ENCODE measurements at regions not wholly inside any gene's neighbourhood (a gene's known extent, or its start where the extent isn't known, plus 50 kb on each side); places are given as distances from the start of the nearest gene placed in this dataset.

DNA sequence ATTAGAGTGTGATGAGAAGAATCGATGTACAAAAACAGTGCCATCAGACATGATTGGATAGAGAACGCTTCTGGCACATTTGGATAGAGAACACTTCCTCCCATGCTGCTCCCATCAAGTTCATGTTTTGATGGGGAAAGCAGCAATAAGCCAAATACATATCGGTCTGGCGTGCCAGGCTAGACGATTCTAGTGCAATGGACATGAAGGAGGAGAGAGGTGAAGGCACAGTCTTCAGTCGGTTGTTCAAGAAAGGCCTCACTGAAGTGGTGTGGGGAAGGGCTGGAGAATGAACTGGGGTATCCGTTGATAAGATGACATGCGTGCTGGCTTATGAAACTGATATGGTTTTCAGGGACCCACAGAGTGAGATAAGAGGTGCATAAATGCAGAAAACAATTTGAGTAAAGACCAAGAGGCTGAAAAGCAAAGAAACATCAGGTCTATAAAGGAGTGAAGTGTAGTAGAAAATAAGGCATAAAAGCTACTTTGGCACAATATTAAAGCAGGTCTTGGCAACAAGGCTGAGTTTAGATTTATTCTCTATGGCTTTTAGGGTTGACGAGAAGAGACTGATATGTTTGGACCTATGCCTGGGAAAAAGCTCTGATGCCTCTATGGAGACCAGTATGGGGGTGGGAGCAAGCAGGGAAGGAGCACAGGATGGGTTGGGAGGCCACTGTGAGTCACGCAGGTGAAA, 117.6 kb upstream of the PIEZO2 start:
- no peak for DNase-seq (ENCODE audit: low spot score)

DNA sequence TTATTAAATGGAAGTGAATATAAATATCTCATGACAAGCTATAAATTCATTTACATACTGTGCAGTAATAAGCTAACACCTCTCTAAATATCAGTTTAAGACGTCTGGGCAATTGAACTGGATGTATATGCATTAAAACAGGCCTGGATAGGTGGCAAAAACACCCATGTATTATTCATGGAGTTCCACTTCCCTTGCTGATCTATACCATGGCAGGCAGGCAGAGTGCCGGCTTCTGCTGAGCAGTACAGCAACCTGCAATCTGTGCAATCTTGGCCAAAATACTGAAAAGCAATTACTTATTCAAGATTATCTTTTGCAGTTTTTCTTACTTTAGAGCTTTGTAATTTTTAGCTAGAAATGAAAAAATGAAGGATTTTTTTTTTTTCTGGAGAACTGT, 112.1 kb upstream of the PIEZO2 start:
- no peak for DNase-seq (ENCODE audit: low spot score)

DNA sequence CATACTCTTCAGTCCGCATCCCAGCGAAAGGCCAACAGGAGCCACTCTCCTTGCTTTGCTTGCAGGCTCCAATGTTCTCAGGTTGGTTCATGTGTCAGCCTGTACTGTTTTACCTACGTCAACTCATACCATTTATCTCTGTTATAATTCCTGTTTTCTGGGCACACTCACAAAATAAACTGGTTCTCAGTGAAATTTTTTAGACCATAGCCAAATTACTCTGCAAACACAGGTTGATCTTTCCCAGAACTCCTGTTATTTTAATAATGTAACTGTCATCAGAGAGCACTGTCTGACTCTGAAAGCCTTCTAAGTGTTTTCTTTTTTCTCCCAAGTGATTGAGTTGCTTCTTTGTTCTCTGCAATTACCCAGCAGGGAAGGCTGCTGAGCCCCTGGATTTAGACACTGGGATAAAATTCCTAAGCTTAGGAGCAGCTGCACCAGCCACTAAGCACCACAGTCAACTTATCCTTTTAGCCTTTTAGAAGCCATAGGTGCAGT, 111.6 kb upstream of the PIEZO2 start:
- no peak for DNase-seq (ENCODE audit: low spot score)

DNA sequence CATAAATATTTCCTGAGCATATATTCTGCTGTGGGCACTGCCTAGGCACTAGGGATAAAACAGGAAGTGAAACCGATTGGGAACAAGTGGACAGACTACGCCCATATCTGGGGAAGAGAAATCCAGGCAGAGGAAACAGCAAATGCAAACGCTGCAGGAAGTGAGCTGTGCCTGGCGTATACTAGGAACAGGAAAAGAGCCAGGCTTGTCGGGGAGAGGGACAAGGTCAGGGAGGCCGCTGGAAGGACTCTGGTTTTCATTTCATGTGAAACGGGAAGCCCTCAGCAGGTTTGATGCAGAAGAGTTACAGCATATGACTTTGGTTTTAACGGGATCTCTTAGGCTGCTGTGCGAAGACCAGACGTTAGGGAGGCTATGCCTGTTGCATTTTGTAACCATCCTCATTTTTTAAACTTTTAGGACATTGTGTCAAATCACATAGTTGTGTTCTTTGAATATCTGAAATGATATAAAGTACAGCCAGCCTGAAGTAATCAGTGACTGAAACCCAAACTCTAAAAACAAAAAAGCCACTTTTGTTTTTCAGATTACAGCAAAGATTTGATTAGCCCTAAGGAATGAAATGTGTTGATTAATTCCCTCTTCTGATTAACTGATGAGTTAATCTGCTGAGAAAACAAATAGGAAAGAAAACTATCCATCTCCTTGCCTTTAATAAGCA, 110.2 kb upstream of the PIEZO2 start:
- DNase-seq (ENCODE audit: low spot score) = no peak

DNA sequence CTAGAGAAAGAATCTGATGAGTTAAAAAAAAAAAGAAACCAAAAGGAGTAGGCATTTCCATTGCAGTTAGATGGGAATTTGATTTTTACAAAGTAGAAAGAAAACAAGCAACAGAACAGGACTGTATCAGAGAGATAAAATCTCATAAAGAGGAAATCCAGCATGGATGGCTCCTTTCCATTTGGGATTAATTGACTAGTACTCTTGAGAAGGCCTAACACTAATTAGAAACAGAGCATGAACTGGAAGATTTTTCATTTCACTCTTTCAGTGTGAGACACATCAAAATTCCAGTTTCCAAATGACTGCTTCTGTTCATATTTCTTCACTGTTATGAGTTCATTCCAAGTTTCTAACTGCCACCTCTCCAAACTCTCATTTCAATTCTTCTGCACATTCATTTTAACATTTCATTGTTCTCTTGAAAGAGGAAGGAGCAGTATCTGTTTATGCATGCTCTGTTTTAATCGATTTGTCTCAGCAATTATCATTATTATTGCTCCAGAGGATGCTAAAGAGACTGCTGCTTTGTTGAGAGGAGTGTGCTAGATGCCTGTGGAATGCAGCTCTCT, 108.8 kb upstream of the PIEZO2 start:
- no peak for DNase-seq (ENCODE audit: low spot score)

DNA sequence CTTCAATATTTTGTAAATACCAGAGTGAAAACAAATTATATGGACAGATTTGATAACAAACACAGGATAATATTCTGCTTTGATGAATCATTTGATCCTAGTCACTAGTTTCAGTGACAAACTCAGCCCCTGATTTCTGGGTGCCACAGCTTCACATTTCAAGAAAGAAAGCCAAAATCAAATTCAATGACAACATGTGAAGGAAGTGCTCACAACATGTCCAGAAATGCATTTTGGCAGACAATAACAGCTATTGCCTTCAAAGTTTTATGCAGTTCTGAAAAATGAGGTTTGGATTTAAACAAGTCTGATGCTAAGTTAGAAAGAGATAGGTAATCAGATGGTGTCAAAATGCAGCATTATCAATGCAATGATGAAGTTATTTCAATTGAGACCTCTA, 106.9 kb upstream of the PIEZO2 start:
- no peak for DNase-seq (ENCODE audit: low spot score)

DNA sequence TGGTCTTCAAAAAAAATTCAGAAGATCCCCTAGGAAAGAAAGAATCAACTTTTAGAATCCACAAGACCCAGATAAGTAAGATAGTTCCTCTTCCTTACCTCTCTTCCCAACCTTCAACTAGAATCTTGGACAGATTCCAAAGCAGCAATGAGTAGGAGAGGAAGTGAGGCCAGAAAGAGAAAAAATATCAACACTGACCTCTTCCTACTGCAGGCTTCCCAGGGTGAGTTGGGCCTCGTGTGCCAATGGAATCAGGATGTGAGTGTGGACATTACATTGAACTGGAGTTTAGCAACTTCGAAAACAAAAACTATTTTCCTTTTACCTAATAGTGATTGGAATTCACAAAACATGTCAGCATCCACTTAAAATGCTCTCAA, 102.5 kb upstream of the PIEZO2 start:
- DNase-seq (ENCODE audit: low spot score) = no peak

DNA sequence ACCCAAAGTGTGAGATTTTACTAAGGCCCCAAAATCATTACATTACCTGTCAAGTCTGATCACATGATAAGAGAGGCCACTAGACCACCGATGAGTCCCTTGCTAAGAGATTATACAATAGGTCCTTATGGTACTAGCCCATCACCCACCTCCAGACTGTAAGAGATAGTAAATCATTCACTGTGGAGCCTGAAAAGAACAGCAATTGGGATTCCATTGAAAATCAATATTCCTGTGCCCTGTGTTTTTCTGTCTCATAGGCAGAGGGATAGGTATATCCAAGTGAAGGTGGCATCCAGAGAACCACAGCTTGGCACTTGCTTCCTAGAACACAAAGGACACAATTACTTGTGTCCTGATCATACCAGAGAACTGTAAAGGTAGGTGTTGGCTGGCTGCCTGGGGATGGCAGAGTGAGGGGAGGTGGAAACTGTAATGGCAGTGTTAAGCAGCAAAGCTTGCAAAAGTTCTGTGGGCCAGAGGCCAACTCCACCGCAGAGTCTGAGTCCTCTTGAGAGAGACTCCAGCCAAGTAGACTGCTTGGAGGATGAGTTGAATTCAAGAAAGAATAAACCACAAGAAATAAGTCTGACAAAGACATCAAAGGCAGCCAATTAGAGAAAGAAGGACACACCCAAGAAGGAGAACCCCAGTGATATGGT, 102.0 kb upstream of the PIEZO2 start:
- DNase-seq (ENCODE audit: low spot score) = no peak

DNA sequence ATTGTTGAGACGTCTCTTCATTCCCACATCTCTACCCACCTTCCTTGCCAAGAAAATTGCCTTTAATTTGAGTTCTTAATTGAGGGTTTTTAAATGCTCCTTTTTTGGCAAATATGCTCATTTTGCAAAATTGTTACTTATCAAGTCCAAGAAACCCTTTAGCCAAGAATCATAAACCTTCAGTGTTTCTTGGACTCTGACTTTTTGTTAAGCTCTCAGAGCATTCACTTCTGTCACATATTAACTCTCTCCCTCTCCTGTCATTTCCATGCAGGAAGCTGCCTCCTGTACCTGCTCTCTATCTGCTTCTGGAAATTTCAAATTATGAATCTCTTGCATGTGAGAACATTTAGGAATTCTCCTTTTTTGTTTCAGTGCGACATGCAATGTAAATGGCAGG, 100.0 kb upstream of the PIEZO2 start:
- DNase-seq (ENCODE audit: low spot score) = no peak

DNA sequence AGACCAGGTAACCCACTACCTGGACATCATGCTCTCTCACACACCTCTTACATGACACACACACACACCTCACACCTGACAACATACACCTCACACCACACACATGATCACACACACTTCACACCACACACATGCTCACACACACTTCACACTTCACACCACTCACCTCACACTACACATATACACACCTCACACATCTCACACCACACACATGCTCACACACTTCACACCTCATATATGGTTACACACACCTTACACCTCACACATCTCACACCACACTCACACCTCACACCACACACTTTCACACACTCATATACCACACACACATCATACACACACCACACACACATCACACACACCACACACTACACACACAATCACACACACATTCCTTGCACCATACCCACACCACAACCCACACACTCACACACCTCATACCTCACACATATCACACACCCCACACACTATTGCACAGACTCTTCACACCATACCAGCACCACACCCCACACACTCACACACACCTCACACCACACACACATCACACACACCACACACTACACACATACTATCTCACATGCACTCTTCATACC, 98.1 kb upstream of the PIEZO2 start:
- DNase-seq (ENCODE audit: low spot score) = no peak

DNA sequence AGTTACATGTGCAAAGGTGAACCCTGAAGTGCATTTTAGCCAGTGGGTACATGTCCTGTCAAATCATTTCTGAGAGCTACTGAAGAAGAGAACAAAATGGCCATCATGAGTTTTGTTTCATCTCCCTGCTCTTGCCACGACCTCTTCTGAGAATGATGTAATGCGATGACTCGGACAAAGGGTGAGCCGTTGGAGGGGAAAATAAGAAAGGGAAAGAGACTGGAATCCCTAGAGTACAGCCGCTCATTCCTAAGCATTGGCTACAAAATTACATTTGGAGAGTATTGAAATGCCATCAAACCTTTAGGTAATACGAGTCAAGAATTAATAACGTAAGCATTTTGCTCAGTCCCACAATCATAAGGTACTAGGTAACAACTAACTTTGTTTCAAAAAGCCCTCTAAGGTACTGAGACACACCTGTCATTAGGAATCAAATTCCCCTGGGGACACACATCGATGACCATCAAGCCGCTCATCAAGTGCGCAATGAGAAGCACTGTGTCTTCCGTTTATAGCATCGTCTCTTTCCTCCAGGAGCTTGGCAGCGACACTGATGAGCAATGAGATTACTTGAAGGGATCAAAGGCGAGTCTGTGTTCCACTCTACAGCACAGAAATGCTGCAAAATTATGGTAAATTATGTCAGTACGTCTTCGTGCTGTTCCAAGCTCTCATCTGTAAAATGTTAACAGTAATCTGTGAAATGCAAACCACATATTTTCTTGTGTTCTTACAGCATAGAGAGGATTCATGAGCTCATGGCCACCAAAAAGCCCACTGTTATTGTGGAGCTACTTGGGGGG, 97.3 kb upstream of the PIEZO2 start:
- no peak for DNase-seq (ENCODE audit: low spot score)

DNA sequence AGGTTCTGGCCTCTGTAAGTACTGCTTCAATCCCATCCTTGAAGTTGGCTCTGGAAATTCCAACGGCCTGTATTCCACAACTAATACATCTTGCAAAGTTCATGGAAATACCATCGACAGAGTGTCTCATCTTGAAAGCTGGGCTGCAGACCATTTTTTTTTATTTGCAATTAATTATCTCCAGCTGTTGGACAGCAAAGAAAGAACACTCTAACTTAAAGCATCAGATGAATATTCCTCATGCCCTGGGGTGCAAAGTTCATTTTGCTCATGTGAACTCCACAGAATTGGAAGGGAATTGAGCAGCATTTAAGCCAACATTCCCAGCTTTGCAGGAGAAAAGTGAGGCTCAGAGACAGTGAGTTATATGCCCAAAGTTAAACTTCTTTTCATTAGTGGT, 96.5 kb upstream of the PIEZO2 start:
- DNase-seq (ENCODE audit: low spot score) = no peak

DNA sequence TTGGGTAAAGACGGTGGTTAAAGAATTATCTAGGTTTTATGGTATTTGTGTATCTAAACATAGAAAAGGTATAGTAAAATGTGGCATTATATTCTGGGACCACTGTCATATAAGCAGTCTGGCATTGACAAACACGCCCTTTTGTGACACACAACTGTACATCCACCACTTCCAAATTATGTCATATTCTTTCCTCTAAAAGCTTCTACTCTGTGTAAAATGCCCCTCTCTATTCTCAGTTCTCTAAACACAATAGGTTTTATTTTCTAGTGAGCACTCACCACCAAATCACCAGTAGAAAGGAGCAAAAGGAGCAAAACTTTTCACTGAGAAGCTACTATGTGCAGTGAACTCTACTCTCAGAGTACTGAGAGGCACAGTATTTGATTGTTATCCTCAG, 88.1 kb upstream of the PIEZO2 start:
- no peak for DNase-seq (ENCODE audit: low spot score)

DNA sequence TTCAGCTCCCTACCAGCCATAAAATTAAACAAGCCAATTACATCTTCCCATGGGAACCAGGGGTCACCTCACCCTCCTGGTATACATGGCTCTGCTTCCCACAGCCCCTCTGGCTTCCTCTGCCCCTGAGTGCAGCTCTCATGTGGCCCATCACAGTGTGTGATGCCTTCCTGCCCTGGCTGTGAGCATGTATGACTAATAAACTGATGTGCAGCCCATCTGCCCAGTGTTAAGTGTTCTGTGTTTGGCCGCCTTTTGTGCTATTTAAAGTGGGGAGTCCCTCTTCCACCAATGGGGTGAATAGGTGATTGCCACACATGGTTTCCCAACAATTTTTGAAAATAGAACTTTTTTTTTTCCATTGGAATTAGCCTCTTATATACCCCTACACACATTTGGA, 87.7 kb upstream of the PIEZO2 start:
- no peak for DNase-seq (ENCODE audit: low spot score)

DNA sequence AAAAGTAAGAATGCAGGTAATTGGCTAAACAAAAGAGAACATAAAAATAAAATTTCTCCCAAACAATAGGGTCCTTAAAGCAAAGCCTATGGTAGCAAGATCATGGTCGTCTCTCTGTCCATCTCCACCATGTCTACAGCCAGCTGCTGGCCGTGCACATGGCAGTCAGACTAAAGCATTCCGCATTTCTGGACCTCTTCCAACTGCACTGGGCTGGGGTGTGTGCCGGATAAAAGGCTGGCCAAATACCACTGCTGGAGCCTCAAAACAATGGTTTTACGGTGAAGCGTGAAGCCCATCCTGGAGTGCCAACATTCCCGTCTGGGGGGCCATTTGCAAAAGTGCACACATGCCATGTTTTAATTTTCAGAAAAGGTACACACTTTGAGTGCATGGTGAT, 74.8 kb upstream of the PIEZO2 start:
- no peak for DNase-seq (ENCODE audit: low spot score)

DNA sequence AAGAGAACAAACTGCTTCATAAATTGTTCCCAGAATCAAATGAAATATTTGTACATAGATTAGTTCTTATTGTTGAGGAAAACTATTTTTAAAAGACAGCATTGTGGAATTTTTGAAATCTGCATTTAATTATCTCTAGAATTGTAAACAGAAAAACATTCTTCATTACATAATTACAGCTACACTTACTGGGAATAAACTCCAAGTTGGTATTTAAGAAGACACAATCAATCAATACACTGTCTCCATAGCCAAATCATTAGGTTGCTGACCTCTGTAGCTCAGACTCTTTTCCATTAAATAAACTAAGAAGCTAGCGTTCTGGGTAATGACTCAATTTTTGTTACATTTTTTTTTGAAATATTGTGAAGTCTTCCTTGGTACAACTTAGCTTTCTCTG, 70.2 kb upstream of the PIEZO2 start:
- DNase-seq (ENCODE audit: low spot score) = no peak

DNA sequence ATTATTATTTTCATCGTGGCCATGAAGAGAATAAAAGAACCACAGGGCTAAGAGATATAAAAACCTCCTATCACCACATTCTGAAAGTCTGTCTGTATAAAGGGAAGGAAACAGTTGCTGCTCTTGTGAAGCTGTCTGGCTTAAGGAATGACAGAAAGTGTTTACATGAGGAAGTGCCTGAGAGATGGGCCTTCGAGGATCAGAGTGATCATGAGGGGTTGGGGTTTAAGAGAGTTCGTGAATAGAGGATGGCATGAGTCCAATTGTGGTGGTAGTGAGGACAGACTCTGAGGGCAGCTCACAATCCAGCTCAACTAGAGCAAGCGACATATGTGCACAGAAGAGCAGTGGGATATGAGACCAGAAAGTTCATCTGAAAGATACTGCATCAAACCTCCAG, 65.8 kb upstream of the PIEZO2 start:
- DNase-seq (ENCODE audit: low spot score) = no peak

DNA sequence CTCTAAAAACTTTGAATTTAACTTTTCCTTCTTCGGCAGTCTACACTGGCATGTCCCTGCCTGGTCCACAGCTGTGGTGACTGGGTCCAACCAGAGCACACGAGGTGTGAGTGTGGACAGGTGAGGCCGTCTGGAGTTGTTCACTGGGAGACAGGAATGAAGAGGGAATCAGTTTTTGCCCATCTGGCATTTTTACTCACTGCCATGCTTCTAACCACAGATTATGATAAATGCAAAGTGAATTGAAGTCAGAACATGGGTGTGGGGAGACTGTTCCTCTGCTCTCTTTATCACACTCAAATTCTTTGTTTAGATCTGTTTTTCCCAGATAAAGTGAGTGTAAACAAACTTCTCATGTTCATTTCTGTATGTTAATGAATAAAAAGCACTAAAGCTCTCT, 54.7 kb upstream of the PIEZO2 start:
- DNase-seq (ENCODE audit: low spot score) = no peak

DNA sequence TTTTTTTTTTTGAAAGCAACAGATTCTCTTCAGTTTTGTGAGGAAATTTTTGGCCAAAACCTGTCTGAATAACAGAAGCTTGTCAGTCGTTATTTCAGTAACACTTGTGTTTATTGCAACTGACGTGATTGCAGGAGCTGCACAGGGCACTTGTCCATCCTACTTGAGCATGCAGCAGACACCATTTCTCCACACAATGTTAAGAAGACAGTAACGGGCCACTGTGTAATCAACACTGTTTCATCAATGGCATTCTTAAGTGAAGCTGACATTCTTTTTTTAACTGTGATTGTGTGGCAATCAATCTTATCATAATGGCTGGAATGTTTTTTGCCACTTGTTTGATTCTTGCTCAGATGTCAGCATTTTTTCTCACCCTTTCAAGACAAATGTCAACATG, 50.1 kb upstream of the PIEZO2 start:
- DNase-seq (ENCODE audit: low spot score) = no peak
